ENCODE measurements at regions not wholly inside any gene's neighbourhood (a gene's known extent, or its start where the extent isn't known, plus 50 kb on each side); places are given as distances from the start of the nearest gene placed in this dataset.

- TF ChIP-seq YY1 (IDR thresholded peaks at IDR 0.05; ENCODE audit: borderline replicate concordance in 1 of 3, control insufficient read depth in 1 of 3, extremely low read depth in 1 of 3, insufficient read depth in 3 of 3, insufficient read length in 1 of 3, insufficient replicate concordance in 2 of 3, low read depth in 1 of 3, low read length in 2 of 3) (no peak), EGR1 (conservative IDR thresholded peaks at IDR 0.05) (peak; percentile 87), NFXL1 (CRISPR knock-in tag; IDR thresholded peaks at IDR 0.05) (no peak), CREB3 (tag; conservative IDR thresholded peaks at IDR 0.05; ENCODE audit: low read depth) (no peak), CBX5 (IDR thresholded peaks at IDR 0.05; ENCODE audit: borderline replicate concordance, low read depth) (no peak), CREB1 (IDR thresholded peaks at IDR 0.05) (no peak), CREB1 (CRISPR knock-in tag; IDR thresholded peaks at IDR 0.05) (no peak), CTCF (IDR thresholded peaks at IDR 0.05 in 2 of 3, conservative IDR thresholded peaks at IDR 0.05 in 1 of 3; ENCODE audit: insufficient read depth in 2 of 3, low read depth in 1 of 3, low read length in 3 of 3) (peak; percentile 74 to 89 (median 85)), RNF219 (CRISPR knock-in tag; IDR thresholded peaks at IDR 0.05) (no peak), NR2C2 (CRISPR knock-in tag; IDR thresholded peaks at IDR 0.05) (no peak), NR2C2 (tag; IDR thresholded peaks at IDR 0.05) (no peak), IRF1 (CRISPR knock-in tag; IDR thresholded peaks at IDR 0.05; ENCODE audit: borderline replicate concordance) (no peak), IFI16 (CRISPR knock-in tag; IDR thresholded peaks at IDR 0.05) (no peak), COPS2 (conservative IDR thresholded peaks at IDR 0.05) (no peak), JUND (IDR thresholded peaks at IDR 0.05; ENCODE audit: borderline replicate concordance, low read depth, low read length) (no peak), JUND (tag; IDR thresholded peaks at IDR 0.05; ENCODE audit: borderline replicate concordance, low read depth, low read length) (no peak)
These were observed 224.2 kb downstream of the NFATC2 start for GRCh38 chr20:51318058-51318949.

Measured in K562 (cell line).